Hematopoietic multipotent progenitor cell (in vitro differentiated cells): ENCODE measurements at regions not wholly inside any gene's neighbourhood (a gene's known extent, or its start where the extent isn't known, plus 50 kb on each side); places are given as distances from the start of the nearest gene placed in this dataset.
"Not testable (repeated sequence)": the region's sequence is repeated elsewhere in the genome, so short reads cannot be mapped to it uniquely, and the experiment has no call there.

Experiments
- DNase-seq, 3 donors: peaks; one replicate each; pipeline ENCODE4 v3.0.0-alpha.2; 2011 to 2015; ENCODE audit warnings: low read depth in 2 of 3, low spot score in 2 of 3

DNA sequence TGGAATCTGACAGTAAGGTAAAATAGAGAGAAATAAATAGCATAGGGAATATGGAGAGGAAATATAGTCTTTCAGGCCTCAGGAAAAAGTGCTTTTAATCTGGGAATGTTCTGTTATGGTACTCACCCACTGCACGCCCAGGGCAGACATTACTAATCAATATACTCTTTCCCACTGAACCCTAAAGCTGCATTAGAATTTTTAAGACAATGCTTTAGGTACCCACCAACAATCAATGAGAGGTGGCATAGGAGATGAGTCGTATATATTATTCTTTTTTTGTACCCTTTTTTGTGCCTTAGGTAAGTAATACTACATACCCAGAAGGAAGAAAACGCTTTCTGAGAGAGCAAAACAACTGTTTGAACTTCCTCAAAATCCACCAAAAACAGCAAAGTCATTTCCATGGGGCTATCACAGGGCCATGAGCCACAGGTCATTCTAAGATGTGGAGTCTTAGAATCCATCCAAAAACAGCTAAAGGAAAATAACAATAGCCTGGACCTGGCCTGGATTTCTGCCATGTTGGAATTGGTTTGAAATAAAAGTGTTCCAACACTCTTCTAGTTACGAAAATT is 542.1 kb downstream of the XYLT1 start:
- DNase-seq: peak in 2 of 3 donors; percentile 5 to 56

DNA sequence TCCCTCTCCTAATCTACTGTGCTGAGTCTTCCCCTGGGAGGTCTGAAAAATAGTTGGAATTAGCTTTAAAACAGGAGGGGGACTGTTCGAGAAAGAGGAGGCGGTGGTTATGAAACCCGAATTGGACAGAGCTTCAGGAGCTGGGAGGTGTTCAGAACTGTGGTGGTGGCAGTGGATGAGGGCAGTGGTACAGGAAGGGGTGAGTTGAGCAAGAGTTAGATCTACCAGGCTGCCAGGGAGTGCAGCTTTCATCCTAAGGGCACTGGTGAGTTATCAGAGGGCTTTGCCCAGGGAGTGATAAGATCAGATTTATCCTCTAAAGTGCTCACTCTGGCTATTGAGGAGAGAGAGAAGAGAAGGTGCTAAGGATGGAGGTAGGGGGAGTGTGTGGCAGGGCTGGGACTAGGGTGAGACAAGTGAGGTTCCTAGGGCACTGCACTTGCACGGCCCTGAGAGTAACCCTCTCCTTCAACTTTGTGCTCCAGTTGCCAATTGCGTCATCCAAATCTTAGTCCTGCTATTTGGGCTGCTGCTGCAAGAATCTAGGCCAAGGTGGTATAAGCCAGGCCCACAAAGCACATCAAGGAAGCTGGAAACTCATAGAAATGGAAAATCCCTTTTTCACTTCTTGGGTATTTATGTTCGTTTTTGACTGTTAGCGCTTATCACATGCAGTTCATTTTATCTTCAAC is 540.3 kb downstream of the XYLT1 start:
- DNase-seq: no peak

- DNase-seq: no peak
Measured at GRCh38 chr16:16933861-16934260, 536.9 kb downstream of the XYLT1 start.

DNA sequence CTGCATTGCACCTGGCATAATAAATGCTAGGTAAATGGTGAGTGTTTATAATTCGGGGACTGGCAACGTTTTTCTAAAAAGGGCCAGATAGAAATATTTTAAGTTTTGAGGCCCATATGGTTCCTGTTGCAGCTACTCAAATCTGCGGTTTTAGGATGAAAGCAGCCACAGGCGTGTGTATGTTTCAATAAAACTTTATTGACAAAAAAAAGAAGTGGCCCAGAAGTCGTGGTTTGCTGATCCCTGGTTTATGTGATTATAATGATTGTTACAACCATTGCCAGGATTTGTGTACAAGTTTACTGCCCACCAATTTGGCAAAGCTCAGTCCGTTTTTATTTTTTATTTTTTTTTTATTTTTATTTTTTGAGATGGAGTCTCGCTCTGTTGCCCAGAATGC is 536.1 kb downstream of the XYLT1 start:
- no peak for DNase-seq

DNA sequence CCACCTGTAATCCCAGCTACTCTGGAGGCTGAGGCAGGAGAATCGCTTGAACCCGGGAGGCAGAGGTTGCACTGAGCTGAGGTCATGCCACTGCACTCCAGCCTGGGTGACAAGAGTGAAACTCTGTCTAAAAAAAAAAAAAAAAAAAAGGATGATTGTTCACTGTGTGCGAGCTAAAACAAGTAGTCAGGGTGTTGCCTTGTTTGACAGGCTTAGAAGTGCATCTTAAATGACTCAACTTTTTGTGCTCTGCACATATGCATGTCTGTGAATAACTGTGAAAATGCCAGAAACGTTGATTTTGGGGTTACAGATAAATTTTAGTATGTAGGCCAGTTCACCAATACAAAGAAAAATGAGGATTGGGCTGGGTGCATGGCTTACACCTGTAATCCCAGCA is 534.9 kb downstream of the XYLT1 start:
- not testable (repeated sequence) for DNase-seq

DNA sequence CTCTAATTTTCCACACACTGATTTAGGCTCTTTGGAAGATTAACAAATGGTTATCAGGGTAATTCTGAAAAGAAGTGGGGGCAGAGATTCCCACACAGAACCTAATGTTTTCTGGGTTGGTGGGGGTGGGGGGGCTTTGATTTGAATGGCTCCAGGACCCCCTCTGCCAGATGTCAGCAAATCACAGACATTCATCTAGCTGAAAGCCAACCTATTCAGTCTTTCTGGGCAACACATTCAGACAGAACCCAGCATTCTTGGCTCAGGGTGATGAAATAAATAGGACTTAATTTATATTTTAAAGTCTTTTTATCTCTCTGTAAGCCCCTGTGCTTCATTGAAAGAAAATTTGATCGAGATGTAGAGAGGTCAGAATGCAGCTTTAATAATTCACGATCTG is 533.2 kb downstream of the XYLT1 start:
- DNase-seq: no peak

- DNase-seq: no peak
Measured at GRCh38 chr16:16938009-16938408, 532.8 kb downstream of the XYLT1 start.

DNA sequence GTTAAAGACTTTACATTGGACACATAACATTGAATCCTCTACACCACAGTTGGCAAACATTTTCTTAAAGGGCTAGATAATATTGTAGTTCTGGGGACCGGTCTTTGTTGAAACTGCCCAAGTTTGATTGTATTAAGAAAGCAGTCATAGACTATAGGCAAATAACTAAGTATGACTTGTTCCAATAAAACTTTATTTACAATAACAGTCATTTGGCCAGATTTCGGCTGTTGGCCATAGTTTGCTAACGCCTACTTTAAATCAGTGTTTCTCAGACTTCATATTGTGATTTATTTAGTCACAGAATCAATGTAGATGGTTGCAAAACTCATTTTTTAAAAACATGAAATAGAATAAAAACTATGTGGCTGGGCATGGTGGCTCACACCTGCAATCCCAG is 531.8 kb downstream of the XYLT1 start:
- no peak for DNase-seq

- DNase-seq: no peak
Measured at GRCh38 chr16:16940351-16940750, 530.4 kb downstream of the XYLT1 start.

DNA sequence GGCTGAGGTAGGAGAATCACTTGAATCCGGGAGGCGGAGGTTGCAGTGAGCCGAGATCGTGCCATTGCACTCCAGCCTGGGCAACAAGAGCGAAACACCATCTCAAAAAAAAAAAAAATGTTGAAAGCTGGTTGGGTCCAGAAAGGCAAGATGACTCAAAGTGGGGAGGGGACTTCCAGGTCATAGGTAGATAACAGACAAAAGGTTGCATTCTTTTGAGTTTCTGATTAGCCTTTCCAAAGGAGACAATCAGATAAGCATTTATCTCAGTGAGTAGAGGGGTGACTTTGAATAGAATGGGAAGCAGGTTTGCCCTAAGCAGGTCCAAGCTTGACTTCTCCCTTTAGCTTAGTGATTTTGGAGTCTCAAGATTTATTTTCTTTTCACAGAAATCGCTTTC is 527.9 kb downstream of the XYLT1 start:
- not testable (repeated sequence) for DNase-seq

- no peak for DNase-seq
Measured at GRCh38 chr16:16945207-16945606, 525.6 kb downstream of the XYLT1 start.

DNA sequence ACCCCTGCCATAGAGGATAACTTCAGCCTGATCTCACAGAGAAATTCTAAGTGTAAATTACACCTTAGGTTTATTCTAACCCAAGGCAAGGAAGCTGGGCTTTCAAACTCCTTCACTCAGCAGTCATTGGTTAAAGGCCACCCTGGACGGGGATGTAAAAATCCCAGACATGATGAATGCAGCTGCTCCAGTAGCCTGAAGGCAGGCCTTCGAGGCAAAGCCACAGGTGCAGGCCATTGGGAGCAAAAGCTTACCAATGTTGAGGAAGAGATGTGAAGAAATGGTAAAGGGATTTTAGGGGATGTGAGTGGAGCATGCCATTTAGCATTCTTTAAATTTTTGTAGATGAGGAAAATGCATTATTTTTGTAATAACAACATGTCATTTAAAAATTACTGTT is 514.4 kb downstream of the XYLT1 start:
- no peak for DNase-seq

- no peak for DNase-seq
Measured at GRCh38 chr16:16960785-16961184, 510.0 kb downstream of the XYLT1 start.

GRCh38 chr16:16966439-16966838 is 504.3 kb downstream of the XYLT1 start:
- no peak for DNase-seq

- DNase-seq: no peak
Measured at GRCh38 chr16:16971042-16971441, 499.7 kb downstream of the XYLT1 start.

DNA sequence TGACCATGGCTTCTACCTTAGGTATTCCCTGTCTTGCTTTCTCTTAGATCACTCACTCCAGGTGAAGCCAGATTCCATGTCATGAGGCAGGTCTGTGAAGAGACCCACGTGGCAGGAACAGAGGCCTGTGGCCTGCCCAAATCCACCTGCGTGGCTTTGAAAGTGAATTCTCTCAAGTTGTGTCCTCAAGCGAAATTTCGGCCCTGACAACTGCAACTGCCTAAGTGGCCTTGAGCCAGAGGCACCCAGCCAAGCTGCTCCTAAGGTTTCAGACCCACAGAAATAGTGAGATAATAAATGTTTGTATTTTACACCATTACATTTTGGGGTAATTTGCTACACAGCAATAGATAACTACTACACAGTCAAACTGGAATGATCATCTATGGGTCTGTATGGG is 497.9 kb downstream of the XYLT1 start:
- no peak for DNase-seq

DNA sequence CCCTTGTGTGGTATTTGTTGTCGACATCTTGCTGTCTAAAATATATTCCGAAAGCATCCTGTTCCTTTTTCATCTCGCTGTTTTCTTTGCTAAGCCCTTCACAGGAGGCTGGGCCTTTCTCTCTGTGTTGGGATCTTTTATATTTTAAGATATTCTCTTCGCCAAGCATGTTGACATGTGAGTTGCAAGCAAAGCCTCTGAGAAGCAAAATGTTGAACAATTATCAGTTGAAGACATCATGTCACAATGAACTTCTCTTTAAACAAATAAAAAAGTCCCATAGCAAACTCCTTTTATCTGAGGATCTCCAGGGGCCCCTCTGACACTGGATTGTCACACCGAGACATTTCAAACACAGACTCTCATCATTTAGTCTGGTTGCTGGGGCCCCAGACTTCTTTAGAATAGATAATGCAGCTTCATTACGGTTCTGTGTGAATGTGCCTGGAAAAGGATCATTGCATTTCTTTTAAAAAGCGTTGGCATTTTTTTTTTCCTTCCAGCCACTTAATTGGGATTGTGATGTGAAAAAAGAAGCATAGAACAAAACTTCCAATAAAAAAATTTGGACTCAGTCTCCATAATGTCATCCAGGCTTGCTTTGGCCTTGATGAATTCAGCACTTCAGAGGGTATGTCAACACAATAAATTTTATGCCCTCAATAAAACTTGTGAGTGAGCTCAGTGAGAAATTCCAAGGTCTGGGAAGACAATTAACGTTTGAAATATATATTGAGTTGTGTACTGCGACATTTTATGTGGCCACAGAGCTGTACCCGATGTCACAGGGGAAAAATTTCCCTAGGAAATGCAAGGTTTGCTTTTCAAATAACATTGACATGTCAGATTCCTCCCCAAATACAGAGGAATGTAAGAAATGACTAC is 496.8 kb downstream of the XYLT1 start:
- DNase-seq: no peak

- DNase-seq: no peak
Measured at GRCh38 chr16:16982614-16983013, 488.1 kb downstream of the XYLT1 start.

GRCh38 chr16:16983582-16983981 is 487.2 kb downstream of the XYLT1 start:
- DNase-seq: no peak

GRCh38 chr16:16984091-16984490 is 486.7 kb downstream of the XYLT1 start:
- not testable (repeated sequence) for DNase-seq

DNA sequence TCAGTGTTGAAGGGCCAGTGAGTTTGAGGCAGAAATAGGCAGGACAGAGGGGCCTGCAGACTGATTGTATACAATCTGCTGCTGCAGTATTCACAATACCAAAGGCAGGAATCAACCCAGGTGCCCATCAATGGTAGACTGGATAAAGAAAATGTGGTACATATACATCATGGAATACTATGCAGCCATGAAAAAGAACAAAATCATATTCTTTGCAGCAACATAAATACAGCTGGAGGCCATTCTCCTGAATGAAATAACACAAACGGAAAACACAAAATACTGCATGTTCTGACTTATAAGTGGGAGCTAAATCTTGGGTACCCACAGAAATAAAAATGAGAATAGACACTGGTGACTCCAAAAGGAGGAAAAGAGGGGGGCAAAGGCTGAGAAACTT is 485.1 kb downstream of the XYLT1 start:
- no peak for DNase-seq

DNA sequence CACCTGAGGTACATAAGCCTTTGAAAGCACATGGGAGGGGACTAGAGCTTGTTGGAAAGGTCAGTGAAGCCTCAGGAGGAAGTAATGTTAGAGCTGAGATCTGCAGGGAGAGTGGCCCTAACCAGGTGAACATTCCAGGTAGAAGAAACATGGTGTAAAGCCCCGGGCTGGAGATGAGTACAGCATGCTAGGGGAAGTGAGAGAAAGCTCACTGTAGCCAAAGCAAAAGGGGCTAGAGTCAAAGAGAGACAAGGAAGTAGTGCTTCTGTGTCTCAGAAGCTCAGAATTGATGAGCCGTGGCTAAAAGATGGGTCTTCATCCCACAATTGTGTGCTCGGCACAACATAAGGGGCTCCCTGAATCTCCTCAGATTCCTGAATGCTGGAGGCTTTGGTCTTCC is 481.8 kb downstream of the XYLT1 start:
- DNase-seq: no peak
